BJ (cell line): ENCODE measurements at regions not wholly inside any gene's neighbourhood (a gene's known extent, or its start where the extent isn't known, plus 50 kb on each side); places are given as distances from the start of the nearest gene placed in this dataset.

Experiments
- CTCF ChIA-PET: fragments of 350-600 bp; formaldehyde crosslinking; extraction: SDS; loops from one replicate; lab custom pipeline; 2021; ENCODE audit warnings: antibody characterized with exemption, inconsistent platforms; lab: Yijun Ruan, JAX
- POLR2A ChIA-PET: fragments of 300-600 bp; sonication (Branson Sonifier 250); formaldehyde crosslinking; extraction: SDS; loops from one replicate; lab custom pipeline; 2021; ENCODE audit warnings: antibody characterized with exemption; lab: Charles Lee
- DNase-seq: peaks from one replicate; pipeline ENCODE4 v3.0.0-alpha.2; 2011; ENCODE audit warnings: low read depth
- H3K27me3 ChIP-seq: 2 replicates; pipeline ENCODE4 v1.6.0; 2011; ENCODE audit warnings: low read length; ENCODE audit not compliant: control insufficient read depth, insufficient read depth
- H3K36me3 ChIP-seq: 2 replicates; pipeline ENCODE4 v1.5.1; 2011; ENCODE audit warnings: low read length; ENCODE audit not compliant: control insufficient read depth, insufficient read depth
- H3K4me3 ChIP-seq: 2 replicates; pipeline ENCODE4 v1.5.1; 2011; ENCODE audit warnings: low read depth, mild to moderate bottlenecking, control low read depth, low read length
- CTCF ChIP-seq: IDR thresholded peaks from 2 replicates; pipeline ENCODE4 v1.5.1; 2011; ENCODE audit warnings: low read depth, mild to moderate bottlenecking, control low read depth, inconsistent platforms, low read length, moderate library complexity; ENCODE audit not compliant: insufficient read depth

- no peak for DNase-seq
- no peak for TF ChIP-seq CTCF
- POLR2A ChIA-PET = no interaction called here
- CTCF ChIA-PET = no interaction called here
- H3K36me3 ChIP-seq = no peaks in the 10 kb centered on the region
- no peaks in the 10 kb centered on the region for H3K27me3 ChIP-seq
- no peak overlapping the region for H3K4me3 ChIP-seq
Measured at GRCh38 chr3:166052440-166052839, 215.2 kb upstream of the BCHE start.

- no peak for TF ChIP-seq CTCF
- Histone ChIP-seq H3K27me3 (no peaks in the 10 kb centered on the region), H3K4me3 (no peak overlapping the region), H3K36me3 (no peaks in the 10 kb centered on the region)
- ChIA-PET CTCF (no interaction called here), POLR2A (no interaction called here)
- DNase-seq = no peak
Measured at GRCh38 chr3:166029507-166029906, 192.3 kb upstream of the BCHE start.

- ChIA-PET POLR2A (no interaction called here), CTCF (no interaction called here)
- H3K36me3 ChIP-seq = no peaks in the 10 kb centered on the region
- DNase-seq = no peak
- H3K4me3 ChIP-seq = no peak overlapping the region
- no peaks in the 10 kb centered on the region for H3K27me3 ChIP-seq
- 0 out of 2 replicates have a peak, but pooled peaks have one; percentile 8 for TF ChIP-seq CTCF
Measured at GRCh38 chr3:166013073-166013679, 176.0 kb upstream of the BCHE start.

GRCh38 chr3:166011771-166012170, 174.5 kb upstream of the BCHE start:
- DNase-seq = no peak
- ChIA-PET POLR2A (interaction anchor here (0.6 kb wide), 1 partner anchor 178 kb away, joined by 3 read pairs; no protein-coding TSS in a partner anchor), CTCF (no interaction called here)
- no peaks in the 10 kb centered on the region for H3K27me3 ChIP-seq
- H3K4me3 ChIP-seq = no peak overlapping the region
- no peaks in the 10 kb centered on the region for H3K36me3 ChIP-seq
- no peak for TF ChIP-seq CTCF

GRCh38 chr3:166005126-166005525, 167.9 kb upstream of the BCHE start:
- no peak overlapping the region for H3K4me3 ChIP-seq
- no peak for TF ChIP-seq CTCF
- CTCF ChIA-PET = no interaction called here
- DNase-seq = no peak
- no peaks in the 10 kb centered on the region for H3K27me3 ChIP-seq
- H3K36me3 ChIP-seq = no peaks in the 10 kb centered on the region
- POLR2A ChIA-PET = no interaction called here
